H54 (cell line): ENCODE measurements at regions not wholly inside any gene's neighbourhood (a gene's known extent, or its start where the extent isn't known, plus 50 kb on each side); places are given as distances from the start of the nearest gene placed in this dataset.

Experiments
- DNase-seq: peaks from one replicate; pipeline ENCODE4 v3.0.0; 2011; ENCODE audit warnings: low spot score, mixed read lengths; ENCODE audit not compliant: insufficient read length
- FAIRE-seq: peaks from 3 replicates; lab custom pipeline; 2011; peaks lifted over from hg19 to GRCh38; lab: Jason Lieb, UNC
- POLR2A ChIP-seq: IDR thresholded peaks from 2 replicates; pipeline ENCODE4 v1.6.1; 2011; ENCODE audit warnings: low read depth, mild to moderate bottlenecking, low read length

DNA sequence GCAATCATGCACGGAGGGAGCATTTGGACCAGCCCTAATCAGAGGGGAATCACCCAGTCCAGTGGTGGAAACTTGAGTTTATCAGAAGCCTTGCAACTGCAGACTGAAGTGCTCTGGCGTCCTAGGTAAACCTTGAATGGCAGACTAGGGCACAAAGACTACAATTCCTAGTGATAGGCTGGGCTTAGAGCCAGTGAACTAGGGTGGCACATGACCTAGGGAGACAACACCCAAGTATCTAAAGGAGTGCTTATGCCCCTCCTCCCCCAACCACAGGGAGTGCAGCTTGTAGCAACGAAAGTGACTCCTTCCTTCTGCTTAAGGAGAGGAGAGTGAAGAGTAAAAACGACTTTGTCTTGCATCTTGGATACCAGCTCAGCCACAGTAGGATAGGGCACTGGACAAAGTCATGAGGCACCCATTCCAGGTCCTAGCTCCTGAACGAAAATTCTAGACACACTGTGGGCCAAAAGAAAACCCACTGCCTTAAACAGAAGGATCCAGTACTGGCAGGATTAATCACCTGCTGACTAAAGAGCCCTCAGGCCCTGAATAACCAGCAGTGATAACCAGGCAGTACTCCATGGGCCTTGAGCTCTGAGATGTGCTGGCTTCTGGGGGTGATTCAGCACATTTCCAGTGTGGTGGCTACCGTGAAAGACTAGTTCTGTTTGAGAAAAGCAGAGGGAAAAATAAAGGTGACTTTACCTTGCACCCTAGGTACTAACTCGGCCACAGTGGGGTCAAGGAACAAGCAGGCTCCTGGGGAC lies 58.7 kb upstream of the STARD8 start:
- DNase-seq (no peak), FAIRE-seq (peak; percentile 88)

DNA sequence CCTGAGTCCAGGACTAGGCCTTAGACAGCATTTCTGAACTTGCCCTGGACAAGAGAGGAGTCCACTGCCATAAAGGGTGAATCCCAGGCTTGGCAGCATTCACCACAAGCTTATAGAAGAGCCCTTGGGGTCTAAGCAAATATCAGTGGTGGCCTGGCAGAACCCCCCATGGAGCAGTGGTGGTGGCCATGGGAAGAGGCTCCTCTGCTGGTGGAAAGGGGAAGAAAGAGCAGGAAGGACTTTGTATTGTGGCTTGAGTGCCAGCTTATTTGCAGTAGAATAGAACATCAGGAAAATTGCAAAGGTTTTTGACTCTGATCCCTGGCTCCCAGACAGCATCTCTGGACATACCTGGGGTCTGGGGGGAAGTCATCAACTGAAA lies 58.1 kb upstream of the STARD8 start:
- no peak for TF ChIP-seq POLR2A
- FAIRE-seq (no peak), DNase-seq (no peak)

More for the DNA sequence above, 58.7 kb upstream of the STARD8 start:
- no peak for TF ChIP-seq POLR2A

DNA sequence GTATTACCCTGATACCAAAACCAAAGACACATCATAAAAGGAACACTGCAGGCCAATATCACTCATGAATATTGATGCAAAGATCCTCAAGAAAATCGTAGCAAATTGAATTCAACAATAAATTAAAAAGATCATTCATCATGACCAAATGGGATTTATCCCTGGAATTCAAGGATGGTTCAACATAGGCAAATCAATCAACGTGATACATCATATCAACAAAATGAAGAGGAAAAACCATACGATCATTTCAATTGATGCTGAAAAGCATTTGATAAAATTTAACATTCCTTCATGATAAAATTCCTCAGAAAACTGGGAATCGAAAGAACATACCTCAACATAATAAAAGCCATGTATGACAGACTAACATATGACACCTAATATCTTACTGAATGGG lies 52.7 kb upstream of the STARD8 start:
- no peak for FAIRE-seq
- no peak for TF ChIP-seq POLR2A

DNA sequence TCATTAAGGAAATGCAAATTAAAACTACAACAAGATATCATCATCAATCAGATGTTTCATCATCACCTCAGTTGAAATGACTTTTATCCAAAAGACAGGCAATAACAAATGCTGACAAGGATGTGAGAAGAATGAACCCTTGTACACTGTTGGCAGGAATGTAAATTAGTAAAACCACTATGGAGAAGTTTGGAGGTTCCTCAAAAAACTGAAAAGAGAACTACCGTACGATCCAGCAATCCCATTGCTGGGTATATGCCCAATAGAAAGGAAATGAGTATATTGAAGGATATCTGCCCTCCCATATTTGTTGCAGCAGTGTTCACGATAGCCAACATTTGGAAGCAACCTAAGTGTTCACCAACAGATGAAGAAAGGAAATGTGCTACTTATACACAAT lies 50.6 kb upstream of the STARD8 start:
- TF ChIP-seq POLR2A, result no peak
- FAIRE-seq (no peak), DNase-seq (no peak)

More for the DNA sequence above, 52.7 kb upstream of the STARD8 start:
- no peak for DNase-seq
